Inflammatory macrophage treated with lipopolysaccharide for 1 hour (primary cell): ENCODE measurements at regions not wholly inside any gene's neighbourhood (a gene's known extent, or its start where the extent isn't known, plus 50 kb on each side); places are given as distances from the start of the nearest gene placed in this dataset.

Source experiments
- DNase-seq, 2 donors: peaks; one replicate each; pipeline ENCODE4 v3.0.0-alpha.2; 2020 to 2022

DNA sequence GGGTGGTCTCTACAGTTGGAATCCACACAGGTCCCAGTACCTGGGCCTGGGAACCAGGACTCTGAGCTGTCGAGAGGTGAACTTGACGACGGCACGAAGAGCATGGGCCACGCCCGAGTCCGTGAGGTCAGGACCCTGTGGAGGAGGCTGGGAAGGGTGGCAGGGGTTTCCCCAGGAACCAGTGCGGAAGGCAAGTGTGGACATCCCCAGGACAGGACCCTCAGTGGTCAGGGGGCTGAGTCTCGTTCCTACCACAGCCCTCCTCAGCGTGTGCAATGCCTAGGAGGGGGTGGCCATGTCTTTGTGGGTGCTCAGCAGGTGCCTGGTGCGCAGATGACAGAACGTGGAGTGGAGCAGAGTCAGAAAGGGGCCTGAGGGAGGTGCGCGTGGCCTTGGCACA, 335.6 kb upstream of the SALL3 start:
- no peak for DNase-seq

DNA sequence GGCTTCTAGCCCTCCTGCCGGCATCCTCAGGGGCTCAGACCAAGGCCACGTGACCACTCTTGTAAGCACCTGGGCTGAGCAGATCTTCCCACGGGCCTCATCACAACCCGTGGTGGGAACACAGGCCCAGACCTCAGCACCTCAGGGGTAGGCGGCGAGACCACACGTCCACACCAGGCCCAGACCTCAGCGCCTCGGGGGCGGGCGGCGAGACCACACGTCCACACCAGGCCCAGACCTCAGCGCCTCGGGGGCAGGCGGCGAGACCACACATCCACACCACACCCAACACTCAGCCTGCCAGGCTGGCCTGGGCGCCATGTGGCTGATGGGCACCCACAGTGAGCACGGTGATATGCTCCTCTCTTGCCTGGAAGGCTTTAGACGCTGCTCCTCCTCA, 334.4 kb upstream of the SALL3 start:
- DNase-seq = no peak

DNA sequence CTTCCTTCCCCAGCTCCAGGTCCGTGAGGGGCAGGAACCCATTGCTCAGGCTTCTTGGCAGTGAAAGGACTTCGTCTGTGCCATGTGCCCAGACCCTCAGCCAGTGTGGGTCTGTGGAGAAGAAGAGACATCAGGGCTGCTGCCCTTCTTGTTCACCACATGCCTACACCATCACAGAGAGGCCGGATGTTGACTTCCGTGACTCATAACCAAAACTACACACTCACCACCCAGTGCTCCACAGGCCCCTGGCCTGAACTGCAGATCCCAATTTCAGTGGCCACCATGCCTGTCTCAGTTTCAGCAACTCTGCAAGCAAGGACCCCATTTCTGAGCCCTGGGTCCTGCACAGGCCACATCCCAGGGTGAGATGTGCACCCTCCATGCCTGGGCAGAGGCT, 332.6 kb upstream of the SALL3 start:
- no peak for DNase-seq

DNA sequence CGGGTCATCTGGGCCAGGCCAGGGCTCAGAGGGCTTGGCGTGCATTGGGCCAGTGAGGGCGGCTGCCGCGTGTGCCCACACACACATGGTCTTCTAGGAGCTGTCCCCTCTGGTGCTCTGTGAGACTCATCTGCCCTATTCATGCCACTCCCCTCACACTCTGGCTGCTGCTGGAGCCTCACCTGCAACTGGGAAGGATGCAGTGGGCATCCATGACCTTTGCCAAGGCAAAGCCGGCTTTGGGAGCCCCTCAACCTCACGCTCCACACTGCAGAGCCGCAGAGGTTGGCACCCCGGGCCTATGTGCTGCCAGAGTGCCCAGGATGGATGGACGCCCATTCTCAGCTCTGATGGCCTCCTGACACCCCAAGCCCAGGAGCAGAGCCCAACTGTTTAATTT, 330.2 kb upstream of the SALL3 start:
- DNase-seq = no peak

DNA sequence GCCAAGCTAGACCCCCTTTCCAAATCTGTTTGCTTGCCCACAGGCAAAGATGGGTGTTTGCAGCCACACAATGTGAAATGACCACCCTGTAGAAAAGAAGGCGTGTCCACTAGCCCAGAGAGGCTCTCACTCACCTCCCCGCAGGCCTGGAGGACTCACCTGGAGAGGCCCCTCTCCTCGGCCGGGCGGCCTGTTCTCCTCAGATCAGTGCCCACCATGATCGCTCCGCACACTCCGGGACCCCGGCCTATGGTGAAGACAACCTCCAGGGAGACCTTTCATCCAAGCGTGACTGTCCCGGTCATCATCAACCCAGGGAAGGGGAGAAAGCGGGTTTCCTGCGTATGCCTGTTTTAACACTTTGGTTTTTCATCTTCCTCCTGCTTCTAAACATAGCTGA, 328.7 kb upstream of the SALL3 start:
- DNase-seq = no peak

DNA sequence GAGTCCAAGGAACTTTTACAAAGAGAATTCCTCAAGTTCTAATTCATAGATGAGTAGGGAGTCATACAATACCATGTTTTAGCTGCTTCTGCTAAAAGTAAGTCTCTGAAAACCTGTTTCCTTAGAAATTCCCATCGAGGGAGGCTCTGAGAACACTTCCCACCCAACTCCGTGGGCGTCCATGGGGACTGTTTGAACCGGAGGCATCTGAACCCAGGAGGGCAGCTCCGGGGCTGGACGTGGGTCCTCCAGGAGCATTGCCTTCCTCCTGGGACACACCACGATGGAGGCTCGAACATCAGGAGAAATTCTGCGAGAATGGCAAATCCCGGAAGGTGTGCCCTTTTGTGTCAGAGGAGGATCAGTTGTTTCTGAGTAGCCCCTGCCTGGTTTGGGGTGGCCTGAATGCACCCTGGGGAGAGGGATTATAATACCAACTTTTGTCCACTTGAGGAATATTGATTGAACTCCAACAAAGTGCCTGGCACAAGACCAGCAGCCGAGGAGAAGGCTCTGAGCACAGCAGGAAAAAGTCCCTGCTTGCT, 327.5 kb upstream of the SALL3 start:
- no peak for DNase-seq

DNA sequence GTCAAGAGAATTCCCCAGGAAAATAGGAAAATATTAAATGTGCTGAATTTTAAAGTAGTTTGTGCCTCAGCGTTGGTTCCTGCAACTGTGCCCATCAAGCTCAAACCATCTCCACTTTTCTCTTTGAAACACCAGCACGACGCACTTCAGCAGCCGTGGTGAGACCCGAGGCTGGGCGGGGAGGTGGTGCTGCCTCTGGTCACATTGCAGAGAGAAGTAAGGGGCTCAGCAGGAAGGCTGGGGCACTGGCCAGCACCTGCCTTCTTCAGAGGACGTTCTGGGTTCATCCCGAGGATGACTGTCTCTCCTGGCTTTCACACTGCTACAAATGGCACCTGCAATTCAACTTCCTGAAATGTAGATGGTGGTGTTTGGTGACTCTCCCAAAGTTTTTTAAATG, 323.7 kb upstream of the SALL3 start:
- no peak for DNase-seq

DNA sequence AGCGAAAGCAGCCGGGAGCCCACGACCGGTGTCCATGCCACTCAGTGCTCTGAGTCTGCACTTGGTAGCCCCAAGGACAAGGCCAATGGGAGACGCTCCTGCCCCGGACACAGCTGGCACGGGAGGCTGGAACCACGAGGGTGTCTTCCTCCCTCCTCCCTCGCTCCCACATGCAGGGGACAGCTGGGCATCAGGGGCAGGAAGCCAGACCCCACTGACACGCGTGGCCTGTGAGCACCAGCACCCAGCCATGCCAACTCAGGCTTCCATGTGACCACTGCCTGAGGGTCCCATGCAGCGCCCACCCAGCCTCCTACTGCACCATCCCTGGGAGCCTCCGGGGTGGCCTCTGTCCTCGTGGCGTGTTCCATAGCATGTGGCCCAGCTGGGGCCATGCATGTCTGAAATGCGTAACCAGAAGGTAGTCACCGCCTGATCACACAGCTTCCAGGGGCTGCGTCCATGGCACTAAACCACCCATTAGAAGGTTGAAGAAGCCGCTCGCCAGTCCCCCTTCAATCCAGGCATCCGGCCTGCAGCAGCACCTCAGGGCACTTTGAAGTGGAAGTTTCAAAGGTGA, 323.2 kb upstream of the SALL3 start:
- DNase-seq = no peak

DNA sequence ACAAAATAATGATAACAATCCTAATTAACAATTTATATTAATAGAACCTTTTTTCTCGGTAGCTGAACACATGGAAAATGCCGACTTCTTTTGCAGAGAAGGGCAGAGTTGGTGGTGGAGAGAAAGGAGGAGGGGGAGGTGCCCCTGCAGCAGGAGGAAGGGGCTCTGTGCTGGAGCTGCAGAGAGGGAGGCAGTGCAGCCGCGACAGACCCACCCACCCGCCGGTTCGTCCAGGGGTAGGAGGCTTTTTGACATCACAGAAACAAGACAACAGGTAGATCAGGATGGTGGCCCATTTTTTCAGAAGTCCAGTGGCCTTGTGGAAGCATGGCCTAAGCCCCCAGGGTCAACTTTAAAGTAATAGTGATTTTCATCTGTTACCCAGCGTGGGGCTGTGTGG, 321.1 kb upstream of the SALL3 start:
- no peak for DNase-seq

DNA sequence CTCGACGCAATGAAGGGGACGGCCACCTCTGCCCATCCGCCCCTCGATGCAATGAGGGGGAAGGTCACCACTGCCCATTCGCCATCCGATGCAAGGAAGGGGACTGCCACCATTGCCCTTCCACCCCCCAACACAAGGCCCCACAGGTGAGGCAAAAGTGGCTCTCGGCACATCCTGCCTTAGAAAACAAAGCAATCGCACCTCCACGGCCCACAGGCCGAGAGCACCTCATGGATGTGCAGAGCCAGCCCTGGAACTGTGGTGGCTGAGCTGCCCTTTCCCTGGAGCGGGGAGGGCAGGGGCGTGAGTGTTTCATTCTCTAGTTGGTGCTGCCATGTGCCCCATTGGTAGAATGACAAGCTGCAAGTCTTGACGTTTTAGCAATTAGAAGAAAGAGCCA, 320.6 kb upstream of the SALL3 start:
- no peak for DNase-seq

DNA sequence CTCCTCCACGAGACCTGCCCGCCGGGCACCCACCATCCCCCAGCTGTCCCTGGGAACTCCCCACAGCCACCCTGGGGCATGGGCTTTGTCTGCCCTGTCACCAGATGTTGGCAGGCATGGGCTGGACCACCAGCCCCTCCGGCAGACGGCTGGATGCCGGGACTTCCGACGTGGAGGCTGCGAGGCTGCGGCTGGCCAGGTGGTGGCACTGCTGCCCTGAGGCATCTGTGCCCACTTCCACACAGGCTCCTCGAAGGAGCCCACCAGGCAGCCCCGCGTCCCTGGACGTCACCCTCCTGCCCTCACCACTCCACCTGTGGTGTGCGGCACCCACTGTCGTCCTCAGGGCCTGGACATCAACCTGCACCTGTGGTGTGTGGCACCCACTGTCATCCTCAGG, 319.9 kb upstream of the SALL3 start:
- no peak for DNase-seq

DNA sequence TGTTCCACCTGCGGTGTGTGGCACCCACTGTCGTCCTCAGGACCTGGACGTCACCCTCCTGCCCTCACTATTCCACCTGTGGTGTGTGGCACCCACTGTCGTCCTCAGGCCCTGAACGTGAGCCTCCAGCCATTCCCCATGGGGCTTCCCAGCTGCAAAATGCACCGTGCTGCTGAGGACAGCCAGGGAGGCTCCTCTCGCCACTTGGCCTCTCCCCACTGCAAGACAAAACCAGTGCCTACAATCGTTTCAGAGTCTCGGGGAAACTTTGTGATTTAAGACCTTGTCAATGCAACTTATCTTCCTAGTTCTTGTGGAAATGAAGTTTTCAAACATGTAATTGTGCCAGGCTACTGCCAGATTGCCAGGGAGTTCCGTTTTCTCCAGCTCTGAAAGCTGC, 319.3 kb upstream of the SALL3 start:
- no peak for DNase-seq

DNA sequence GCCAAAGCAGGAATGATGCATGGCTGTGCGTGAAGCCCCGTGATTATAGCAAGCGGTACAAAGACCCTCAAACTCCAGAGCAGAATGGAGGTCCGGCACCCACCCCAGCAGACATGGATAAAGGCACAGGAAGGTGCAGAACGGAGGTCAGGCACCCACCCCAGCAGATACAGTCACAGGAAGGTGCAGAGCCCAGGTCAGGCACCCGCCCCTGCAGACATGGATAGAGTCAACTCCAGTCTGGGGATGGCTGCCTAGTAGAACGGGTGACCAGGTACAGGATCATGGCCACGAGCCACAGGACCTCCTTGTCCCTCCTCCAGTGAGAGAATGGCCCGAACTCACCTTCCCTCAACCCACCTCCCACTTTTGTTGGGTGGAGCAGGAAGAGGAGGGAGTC, 318.3 kb upstream of the SALL3 start:
- DNase-seq = no peak

DNA sequence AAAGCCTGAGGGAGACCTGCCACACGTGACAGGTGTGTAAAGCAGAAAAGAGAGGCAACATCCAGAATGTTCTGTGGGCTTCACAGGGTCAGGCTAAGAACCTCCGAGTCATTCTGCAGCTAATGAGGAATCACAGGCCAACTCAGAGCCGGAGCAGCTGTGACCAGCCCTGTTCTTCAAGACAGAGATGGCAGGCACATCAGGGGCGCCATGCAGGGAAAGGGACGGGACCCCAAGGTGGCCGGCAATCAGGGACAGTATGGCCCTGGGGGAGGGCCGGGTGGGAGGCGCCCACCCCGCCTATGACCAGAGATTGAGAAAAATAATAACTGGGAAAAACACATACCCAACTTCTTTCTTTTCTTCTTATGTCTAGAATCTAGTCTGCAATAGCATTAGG, 316.7 kb upstream of the SALL3 start:
- no peak for DNase-seq

DNA sequence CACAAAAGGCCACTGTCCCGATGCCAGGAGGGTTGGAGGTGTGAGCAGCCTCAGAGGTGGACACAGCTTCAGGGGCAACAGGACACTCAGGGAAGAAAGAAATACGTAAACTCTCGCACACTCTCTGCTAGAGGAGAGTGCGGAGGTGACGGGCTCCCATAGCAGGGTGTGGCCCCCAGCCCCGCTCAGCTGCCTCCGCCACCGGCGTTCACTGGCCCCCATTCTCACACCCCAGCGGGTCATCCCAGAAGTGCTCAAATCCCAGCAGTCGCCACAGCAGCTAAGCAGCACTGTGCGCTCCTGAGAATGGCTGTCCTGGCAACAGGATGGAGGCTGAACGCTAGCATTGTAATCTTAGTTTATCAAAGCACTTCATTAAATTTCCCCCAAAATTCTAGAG, 315.6 kb upstream of the SALL3 start:
- DNase-seq = no peak

DNA sequence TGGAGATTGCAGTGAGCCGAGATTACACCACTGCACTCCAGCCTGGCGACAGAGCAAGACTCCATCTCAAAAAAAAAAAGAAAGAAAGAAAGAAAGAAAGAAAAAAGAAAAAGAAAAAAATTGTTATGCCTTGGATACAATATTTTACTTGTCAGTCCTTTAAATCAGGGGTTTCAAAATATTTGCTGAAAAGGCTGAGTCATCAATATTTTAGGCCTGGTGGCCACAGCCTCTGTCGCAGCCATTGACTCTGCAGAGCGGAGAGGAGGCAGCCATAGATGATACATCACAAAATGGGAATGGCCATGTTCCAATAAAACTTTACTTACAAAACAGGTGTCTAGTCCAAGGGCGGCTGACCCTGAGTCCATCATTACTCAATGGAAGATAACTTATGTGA, 314.8 kb upstream of the SALL3 start:
- DNase-seq = no peak

DNA sequence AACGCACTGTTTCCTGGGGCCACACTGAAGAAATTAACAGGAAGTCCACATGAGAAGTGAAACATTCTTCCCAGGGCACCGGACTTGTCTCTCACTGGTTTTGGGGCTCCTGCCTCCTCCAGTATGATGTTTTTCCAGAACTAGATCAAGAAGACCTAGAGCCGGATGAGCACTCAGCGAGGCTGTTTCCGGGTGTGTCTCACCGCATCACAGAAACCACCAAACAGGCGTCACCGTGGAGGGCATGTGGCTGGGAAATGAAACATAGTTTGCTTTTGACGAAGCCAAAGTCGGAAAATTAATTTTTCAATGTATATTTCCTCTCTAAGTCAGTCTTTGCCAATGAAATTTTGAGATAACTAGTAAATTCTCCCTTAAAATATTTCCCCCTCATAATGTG, 314.0 kb upstream of the SALL3 start:
- no peak for DNase-seq

DNA sequence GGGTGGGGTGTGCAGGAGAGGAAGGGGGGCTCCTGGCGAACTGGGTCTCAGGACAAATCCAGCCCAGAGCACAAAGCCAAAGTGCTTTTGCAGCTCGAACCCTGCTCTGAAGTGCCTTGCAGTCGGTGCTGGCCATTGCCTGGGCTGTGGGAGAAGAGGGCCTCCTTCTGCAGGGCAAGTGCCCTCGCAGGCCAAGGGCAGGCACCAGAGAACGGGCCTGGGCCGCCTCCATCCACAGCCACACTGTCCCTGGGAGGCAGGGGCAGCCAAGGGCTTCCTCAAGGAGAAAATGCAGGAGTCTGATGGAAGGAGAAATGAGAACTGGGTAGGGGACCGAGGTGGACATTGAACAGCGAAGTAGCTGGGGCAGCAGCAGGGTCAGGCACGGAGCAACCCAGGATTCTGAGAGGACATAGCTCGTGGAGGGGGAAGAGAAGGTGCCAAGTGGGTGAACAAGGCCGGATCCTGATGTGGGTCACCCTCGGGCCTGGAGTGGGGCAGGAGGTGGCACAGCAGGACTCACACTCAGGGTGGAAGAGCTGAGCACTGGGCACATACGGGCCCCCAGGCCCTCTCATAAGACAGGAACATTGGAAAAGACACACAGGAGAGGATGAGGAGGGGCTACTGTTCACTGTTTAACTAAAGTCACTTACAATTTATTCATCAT, 312.8 kb upstream of the SALL3 start:
- no peak for DNase-seq

DNA sequence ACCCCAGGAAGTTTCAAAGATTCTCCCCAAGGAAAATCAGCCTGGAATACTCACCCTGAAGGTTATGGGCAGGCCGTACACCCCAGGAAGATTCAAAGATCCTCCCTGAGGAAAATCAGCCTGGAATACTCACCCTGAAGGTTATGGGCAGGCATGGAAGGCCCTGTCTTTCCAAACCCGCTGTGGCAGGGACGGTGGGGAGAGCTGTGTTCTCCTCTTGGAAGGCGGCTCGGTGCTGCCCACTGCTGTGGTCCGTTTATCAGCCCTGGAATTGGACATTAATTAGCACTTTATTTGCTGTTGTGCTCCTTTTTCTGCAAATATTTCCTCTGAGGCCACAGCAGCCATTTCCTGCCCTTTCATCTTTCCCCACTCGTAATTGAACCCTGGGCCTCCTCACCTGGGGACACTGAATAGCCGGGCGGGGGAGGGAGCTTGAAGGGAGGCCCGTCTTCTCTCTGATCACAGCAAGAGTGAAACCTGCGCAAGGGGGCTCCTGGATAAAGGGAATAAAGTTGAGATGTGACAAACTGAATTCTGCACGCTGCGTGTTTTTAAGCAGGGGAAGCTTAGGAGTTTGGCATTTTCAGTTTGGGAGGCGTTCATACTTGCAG, 308.7 kb upstream of the SALL3 start:
- no peak for DNase-seq

DNA sequence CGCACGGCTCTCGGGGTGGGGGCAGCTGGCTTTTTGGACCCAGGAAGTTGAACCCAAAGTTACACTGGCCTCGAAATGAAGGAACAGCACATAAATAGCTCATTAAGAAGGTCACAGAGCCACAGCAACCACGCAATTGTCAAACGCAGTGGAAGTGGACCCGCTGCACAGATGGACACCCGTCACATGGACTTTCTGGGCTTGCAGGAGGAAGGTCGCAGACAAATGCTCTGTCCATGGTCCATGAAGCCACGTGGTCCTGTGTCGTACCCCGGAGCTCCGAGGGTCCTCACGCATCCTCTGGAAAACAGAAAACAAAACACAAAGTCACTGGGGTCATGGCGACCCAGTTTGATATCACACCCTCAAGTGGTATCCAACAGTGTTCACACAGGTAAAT, 308.1 kb upstream of the SALL3 start:
- no peak for DNase-seq

DNA sequence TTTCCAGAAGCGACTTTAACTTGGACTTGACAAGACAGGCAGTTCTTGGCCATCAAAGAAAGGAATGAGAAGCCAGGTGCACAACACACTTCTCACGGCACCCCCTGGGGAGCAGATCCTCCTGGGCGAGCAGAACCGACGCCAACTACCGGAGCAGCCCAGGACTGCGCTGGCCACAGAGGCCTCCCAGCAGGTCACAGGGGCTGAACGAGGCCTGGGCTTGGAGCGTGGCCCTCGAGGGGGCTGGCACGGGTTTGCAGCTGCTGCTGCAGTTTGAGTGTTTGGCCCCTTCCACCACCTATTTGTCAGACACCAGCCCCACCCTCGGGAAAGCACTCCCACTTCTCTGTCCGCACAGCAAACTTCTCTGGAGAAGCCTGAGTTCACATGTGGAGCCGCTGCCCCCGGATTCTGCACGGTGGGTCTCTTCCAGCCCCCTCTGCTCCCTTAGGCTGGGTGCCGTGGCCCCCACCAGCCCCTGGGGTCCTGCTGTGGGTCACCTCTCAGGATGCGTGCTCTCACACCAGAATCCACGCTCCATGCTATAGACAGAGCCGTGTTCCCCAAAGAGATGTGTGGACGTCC, 306.7 kb upstream of the SALL3 start:
- no peak for DNase-seq

DNA sequence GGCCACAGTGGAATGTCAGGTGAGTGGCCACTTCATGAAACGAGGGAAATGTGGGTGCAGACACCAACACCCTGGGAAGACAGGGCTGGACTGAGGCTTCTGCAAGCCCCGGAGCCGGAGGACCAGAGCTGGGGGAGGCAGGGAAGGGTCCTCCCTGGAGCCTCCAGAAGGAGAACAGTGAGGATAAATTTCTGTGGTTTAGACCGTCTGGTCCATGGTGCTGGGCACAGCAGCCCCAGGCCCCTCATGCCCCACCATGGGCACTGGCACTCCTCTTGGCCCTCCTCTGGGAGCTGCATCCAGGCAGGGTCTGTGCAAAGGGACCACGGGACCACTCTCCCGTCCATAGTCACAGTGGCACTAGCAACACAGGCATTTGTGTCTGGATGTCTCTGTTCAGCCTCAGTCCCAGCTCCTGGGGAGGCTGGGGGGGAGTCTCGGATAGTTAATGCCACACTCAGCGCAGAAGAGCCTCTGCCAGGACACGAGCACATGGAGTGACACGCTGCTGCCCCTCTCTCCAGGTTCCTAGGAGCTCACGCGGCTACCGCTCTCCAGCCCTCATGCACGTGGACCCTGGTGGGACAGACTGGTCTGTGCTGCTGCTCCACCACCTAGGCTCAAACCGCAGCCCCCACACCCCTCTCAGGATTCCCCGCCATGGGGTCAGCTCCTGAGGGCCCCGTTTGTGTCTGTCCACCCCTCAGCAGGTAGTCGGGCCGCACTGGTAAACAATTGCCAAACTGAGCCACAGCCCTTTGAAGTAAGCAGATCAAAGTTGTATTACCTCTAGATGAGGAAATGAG, 305.9 kb upstream of the SALL3 start:
- no peak for DNase-seq

DNA sequence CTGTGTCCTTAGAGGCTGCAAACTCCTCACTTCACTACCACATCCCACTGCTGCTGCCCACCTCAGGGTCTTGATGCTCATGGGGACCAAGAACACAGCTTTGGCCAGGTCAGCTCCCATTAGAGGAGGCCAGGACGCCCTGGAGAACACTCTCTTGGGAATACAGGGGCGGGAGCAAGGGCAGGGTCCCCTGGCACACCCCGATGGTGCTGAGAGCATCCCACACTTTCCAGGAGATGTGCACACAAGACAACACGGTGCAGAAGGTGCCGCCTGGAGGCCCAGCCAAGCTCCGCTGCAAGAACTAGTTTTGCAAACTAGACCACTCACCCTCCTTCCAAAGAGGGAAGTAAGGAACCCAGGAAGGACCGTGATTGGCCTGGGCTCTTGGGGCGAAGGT, 304.4 kb upstream of the SALL3 start:
- DNase-seq = no peak
